ENCODE measurements at regions not wholly inside any gene's neighbourhood (a gene's known extent, or its start where the extent isn't known, plus 50 kb on each side); places are given as distances from the start of the nearest gene placed in this dataset.

GRCh38 chr3:27561576-27561975 lies 77.4 kb upstream of the SLC4A7 start:
- TF ChIP-seq CTCF (conservative IDR thresholded peaks at IDR 0.05; ENCODE audit: low read length), result no peak
- TF ChIP-seq EZH2phosphoT487 (IDR thresholded peaks at IDR 0.05; ENCODE audit: borderline replicate concordance), result no peak
- H3K4me1 ChIP-seq (ENCODE audit: insufficient read depth, low read length, poor library complexity, severe bottlenecking), result no peaks in the 10 kb centered on the region
- H4K20me1 ChIP-seq (ENCODE audit: insufficient read depth, low read length, poor library complexity, severe bottlenecking), result no peaks in the 10 kb centered on the region
- H3K9me2 ChIP-seq (replicated peaks; ENCODE audit: low read depth, low read length), result no peaks in the 10 kb centered on the region
- no peak overlapping the region for H3K4me3 ChIP-seq (ENCODE audit: low read length, poor library complexity, severe bottlenecking)
- no peak overlapping the region for H3K4me2 ChIP-seq (ENCODE audit: low read depth, low read length, poor library complexity, severe bottlenecking)
- H3K27me3 ChIP-seq (ENCODE audit: insufficient read depth, low read length, poor library complexity, severe bottlenecking), result no peaks in the 10 kb centered on the region
- no peak overlapping the region for H2AFZ ChIP-seq (ENCODE audit: low read length)
- H3K9ac ChIP-seq (ENCODE audit: low read depth, low read length, poor library complexity, severe bottlenecking), result no peak overlapping the region
- no peaks in the 10 kb centered on the region for H3K36me3 ChIP-seq (ENCODE audit: insufficient read depth, low read length)
- no peaks in the 10 kb centered on the region for H3K79me2 ChIP-seq (ENCODE audit: insufficient read depth, low read length)
- H3F3A ChIP-seq (ENCODE audit: low read depth), result no peaks in the 10 kb centered on the region
- no peaks in the 10 kb centered on the region for H3K9me3 ChIP-seq (ENCODE audit: insufficient read depth, low read depth, low read length)

GRCh38 chr3:27560484-27561056 lies 76.4 kb upstream of the SLC4A7 start:
- H3K9me2 ChIP-seq (replicated peaks; ENCODE audit: low read depth, low read length), result no peaks in the 10 kb centered on the region
- no peaks in the 10 kb centered on the region for H3K79me2 ChIP-seq (ENCODE audit: insufficient read depth, low read length)
- no peaks in the 10 kb centered on the region for H3F3A ChIP-seq (ENCODE audit: low read depth)
- no peaks in the 10 kb centered on the region for H3K36me3 ChIP-seq (ENCODE audit: insufficient read depth, low read length)
- H3K4me2 ChIP-seq (ENCODE audit: low read depth, low read length, poor library complexity, severe bottlenecking), result no peak overlapping the region
- H3K9me3 ChIP-seq (ENCODE audit: insufficient read depth, low read depth, low read length), result no peaks in the 10 kb centered on the region
- H4K20me1 ChIP-seq (ENCODE audit: insufficient read depth, low read length, poor library complexity, severe bottlenecking), result no peaks in the 10 kb centered on the region
- H3K4me1 ChIP-seq (ENCODE audit: insufficient read depth, low read length, poor library complexity, severe bottlenecking), result no peaks in the 10 kb centered on the region
- no peak overlapping the region for H3K9ac ChIP-seq (ENCODE audit: low read depth, low read length, poor library complexity, severe bottlenecking)
- H2AFZ ChIP-seq (ENCODE audit: low read length), result no peak overlapping the region
- no peak overlapping the region for H3K4me3 ChIP-seq (ENCODE audit: low read length, poor library complexity, severe bottlenecking)
- no peaks in the 10 kb centered on the region for H3K27me3 ChIP-seq (ENCODE audit: insufficient read depth, low read length, poor library complexity, severe bottlenecking)
- TF ChIP-seq CTCF (conservative IDR thresholded peaks at IDR 0.05; ENCODE audit: low read length) (no peak), EZH2phosphoT487 (IDR thresholded peaks at IDR 0.05; ENCODE audit: borderline replicate concordance) (no peak)

- no peaks in the 10 kb centered on the region for H4K20me1 ChIP-seq (ENCODE audit: insufficient read depth, low read length, poor library complexity, severe bottlenecking)
- H3K9me3 ChIP-seq (ENCODE audit: insufficient read depth, low read depth, low read length), result no peaks in the 10 kb centered on the region
- no peaks in the 10 kb centered on the region for H3K4me1 ChIP-seq (ENCODE audit: insufficient read depth, low read length, poor library complexity, severe bottlenecking)
- no peaks in the 10 kb centered on the region for H3K27me3 ChIP-seq (ENCODE audit: insufficient read depth, low read length, poor library complexity, severe bottlenecking)
- H3K4me2 ChIP-seq (ENCODE audit: low read depth, low read length, poor library complexity, severe bottlenecking), result no peak overlapping the region
- H3F3A ChIP-seq (ENCODE audit: low read depth), result no peaks in the 10 kb centered on the region
- H3K9ac ChIP-seq (ENCODE audit: low read depth, low read length, poor library complexity, severe bottlenecking), result no peak overlapping the region
- TF ChIP-seq CTCF (conservative IDR thresholded peaks at IDR 0.05; ENCODE audit: low read length) (no peak), EZH2phosphoT487 (IDR thresholded peaks at IDR 0.05; ENCODE audit: borderline replicate concordance) (no peak)
- no peaks in the 10 kb centered on the region for H3K79me2 ChIP-seq (ENCODE audit: insufficient read depth, low read length)
- no peaks in the 10 kb centered on the region for H3K36me3 ChIP-seq (ENCODE audit: insufficient read depth, low read length)
- H3K9me2 ChIP-seq (replicated peaks; ENCODE audit: low read depth, low read length), result no peaks in the 10 kb centered on the region
- no peak overlapping the region for H3K4me3 ChIP-seq (ENCODE audit: low read length, poor library complexity, severe bottlenecking)
- no peak overlapping the region for H2AFZ ChIP-seq (ENCODE audit: low read length)
These were observed 75.7 kb upstream of the SLC4A7 start for GRCh38 chr3:27559835-27560234.
